DMS79 treated with DMSO at 0.1 percent for 48 hours (cell line): ENCODE measurements at regions not wholly inside any gene's neighbourhood (a gene's known extent, or its start where the extent isn't known, plus 50 kb on each side); places are given as distances from the start of the nearest gene placed in this dataset.
A peak's percentile ranks its signal among the peaks of the same experiment; 100 is the strongest.

Experiments used
- DNase-seq: peaks from one replicate; lab custom pipeline; 2025; lab: John Stamatoyannopoulos, UW

GRCh38 chr2:67709835-67710234, 312.7 kb downstream of the ETAA1 start:
- DNase-seq = no peak

GRCh38 chr2:67712484-67712883, 315.4 kb downstream of the ETAA1 start:
- DNase-seq = no peak

GRCh38 chr2:67713376-67713775, 316.2 kb downstream of the ETAA1 start:
- no peak for DNase-seq

- no peak for DNase-seq
These were observed 319.8 kb downstream of the ETAA1 start for GRCh38 chr2:67716895-67717396.

DNA sequence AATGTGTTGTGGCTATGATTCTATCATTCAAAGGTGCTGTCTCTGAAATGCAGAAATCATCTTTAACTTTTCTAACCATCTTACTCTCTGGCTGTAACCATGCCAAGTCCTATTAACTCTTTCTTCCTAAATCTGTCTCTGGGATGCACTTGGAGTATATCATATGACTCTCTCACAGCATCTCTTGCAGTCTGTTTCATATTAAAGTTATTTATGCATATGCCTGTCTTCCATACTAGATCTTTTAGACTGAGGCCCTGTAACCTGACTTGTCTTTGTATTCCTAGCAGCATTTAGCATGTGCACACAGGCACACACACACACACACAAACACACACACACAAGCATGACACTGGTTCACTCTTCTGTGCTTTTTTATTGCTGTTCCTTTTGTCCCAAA, 320.6 kb downstream of the ETAA1 start:
- no peak for DNase-seq

DNA sequence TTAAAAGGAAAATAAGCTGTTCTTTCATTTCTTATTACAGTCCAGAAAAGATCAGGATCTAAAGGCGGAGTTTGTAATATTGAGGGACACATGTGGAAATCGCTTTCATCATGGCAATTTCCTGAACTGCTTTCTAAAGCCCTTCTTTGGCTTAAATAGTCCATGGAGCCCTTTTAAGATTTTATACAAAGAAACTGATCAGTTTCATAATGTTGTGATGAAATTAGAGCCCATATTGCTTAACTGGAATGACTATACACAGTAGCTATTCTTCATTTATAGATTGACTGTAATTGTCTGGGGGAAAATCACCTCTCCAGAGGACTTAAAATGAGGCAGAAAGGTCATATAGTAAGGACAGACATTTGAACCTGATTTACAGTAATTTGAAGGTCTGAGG, 322.2 kb downstream of the ETAA1 start:
- no peak for DNase-seq

- DNase-seq = no peak
These were observed 324.4 kb downstream of the ETAA1 start for GRCh38 chr2:67721516-67721915.

DNA sequence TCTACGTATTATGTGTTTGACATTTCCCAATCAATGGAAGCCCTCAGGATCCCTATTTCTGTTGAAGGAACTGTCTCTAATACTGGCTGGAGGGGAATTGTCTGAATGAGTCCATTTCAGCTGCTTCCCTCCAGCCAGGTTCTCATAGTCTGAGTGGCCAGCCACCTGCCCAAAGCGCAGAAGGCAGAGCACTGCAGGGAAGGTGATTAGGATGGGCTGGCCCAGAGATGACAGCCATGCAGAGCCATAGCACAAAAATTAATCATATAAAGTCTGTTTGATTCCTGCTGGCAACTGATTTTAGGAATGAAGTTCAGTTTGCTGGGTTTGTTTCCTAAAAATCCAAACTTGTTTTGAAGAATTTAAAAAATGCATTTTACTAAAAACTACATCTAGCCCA, 327.1 kb downstream of the ETAA1 start:
- no peak for DNase-seq

DNA sequence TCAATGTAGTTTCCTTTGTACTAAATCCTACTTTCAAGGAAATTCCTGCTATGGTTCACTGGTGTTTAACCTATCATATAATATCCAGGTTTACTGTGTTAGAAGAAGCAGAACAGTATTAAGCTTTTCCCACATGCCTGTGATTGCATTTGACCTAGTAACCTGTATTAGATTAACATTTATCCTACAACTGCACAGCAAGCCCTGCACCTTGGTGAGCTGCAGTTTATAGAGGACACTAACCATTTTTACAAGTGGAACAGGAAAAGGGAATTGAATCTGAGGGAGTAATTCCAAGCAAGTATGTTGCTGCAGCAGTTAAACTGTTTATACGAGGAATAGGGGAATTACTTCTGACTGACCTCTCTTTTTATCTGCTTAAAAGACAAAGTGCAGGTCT, 328.6 kb downstream of the ETAA1 start:
- DNase-seq = no peak

DNA sequence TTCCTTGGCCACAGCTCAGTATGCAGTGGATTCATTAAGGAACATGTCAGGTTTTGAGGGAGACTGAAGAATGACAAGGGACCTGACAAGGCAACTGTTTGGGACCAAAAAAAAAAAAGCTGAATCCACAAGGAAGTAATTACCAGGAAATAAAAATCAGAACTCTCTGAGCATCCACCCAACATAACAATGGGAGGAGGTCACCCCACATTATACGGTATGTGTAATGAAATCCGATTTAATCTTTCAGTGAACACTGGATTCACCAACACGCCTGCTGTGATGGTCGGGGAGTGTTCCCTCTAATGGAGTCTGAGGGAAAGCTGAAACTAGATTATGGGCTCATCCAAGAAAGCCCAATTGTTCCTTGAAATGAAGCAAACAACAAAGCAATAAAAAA, 329.3 kb downstream of the ETAA1 start:
- no peak for DNase-seq

GRCh38 chr2:67727131-67727530, 330.0 kb downstream of the ETAA1 start:
- no peak for DNase-seq

DNA sequence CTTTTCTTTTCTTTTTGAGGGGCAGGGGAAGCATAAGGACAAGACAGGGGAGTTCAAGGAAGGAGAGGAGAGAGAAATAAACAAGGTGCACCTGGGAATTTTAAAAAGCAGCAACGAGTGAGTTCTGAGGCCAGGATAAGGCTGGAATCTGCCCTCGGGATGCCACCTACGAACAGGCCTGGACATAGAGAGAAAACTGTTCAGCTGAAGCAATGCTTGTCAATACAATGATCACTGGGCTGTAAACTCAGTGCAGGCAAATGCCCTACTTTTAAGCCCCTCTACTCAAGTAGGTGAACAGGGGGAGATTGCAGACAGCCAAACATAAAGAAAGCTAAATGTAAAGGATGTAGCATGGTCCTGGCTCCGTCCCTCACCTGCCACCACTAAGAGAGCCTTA, 330.5 kb downstream of the ETAA1 start:
- no peak for DNase-seq

DNA sequence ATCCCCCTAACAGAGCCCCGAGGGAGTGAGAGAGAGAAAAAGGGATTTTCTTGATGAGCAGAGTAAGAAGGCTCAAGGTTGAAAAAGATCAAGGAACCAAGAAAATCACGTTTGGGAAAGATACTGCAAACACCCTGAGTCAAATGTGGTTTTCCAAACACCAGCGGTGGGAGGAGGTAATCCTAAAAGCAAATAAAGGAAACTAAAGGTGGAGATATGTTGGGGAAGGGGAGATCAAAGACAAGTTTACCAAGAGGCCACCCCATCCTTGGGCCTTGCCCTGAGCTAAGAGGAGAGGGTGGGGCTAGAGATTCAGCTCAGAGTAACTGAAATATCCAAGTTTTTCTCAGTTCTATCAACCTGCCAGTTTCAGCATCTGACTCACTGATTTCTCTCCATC, 332.3 kb downstream of the ETAA1 start:
- DNase-seq = no peak

- DNase-seq = no peak
These were observed 329.3 kb downstream of the C1D start for GRCh38 chr2:67733517-67733916.

GRCh38 chr2:67752199-67752598, 310.6 kb downstream of the C1D start:
- no peak for DNase-seq

- no peak for DNase-seq
These were observed 309.8 kb downstream of the C1D start for GRCh38 chr2:67752969-67753368.

- no peak for DNase-seq
These were observed 307.5 kb downstream of the C1D start for GRCh38 chr2:67755156-67755882.

- no peak for DNase-seq
These were observed 301.8 kb downstream of the C1D start for GRCh38 chr2:67760995-67761394.

- no peak for DNase-seq
These were observed 291.4 kb downstream of the C1D start for GRCh38 chr2:67771380-67771779.

DNA sequence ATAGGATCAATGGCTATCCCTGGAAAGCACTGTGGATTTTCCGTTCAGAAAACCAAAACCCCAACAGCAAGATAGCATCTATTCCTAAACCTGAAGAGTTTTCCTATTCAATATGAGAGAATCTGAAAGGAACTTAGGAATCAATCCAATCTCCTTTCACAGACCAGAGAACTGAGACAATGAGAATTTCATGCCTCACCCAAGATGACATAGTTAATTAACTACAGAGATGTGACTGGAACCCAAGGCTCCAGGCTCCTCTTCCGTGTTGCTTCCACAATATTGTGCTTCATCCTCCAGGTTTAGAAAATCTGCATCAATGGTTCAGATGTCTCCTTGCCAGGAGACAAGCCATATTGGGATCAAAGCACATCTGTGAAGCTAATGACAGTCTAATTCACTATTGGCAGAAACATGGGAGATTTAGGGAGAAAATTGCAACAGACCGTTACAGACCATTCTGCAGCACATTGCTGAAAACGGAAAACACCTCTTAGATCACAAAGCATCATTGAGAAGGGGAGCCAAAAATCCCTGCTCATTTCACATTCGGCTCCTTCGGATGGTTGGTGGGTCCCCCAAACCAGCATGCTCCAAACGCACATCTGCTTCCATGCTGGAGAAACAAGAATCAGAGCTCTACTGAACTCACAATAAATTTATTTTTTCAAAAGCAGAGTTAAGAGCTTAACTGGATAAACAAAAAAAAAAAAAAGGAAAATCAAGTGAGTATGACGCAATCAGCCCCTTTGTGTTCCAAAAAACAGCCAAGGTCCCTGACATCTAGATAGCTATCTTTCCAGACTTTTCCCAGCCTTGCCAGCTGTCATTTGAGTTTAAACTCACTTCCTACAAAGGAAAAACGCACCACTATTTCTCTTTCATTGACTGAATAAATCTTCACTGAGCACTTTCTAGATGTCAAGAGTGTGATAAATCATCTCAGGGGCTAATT, 290.3 kb downstream of the C1D start:
- DNase-seq = peak; percentile 33

- no peak for DNase-seq
These were observed 289.0 kb downstream of the C1D start for GRCh38 chr2:67773851-67774250.

DNA sequence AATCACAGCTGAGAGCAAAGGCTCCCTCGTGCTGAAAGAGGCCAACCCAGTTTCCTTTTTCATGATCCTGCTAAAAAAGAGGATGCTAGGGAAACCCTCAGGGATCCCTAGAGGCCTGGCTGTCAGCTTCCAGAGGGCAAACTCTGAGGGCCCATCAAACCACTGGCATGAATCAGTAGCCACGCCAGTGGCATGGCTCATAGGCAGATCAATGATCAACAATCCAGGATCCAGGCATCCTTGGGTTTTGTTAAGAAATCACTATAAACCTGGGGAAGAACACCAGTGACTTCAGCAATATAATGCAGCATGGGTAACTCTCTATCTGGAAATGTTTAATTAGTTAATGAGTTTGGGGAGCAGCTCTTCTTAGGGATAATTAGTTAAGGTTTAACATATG, 286.5 kb downstream of the C1D start:
- no peak for DNase-seq

GRCh38 chr2:67777010-67777409, 285.8 kb downstream of the C1D start:
- no peak for DNase-seq
